PC-3 (cell line): ENCODE measurements at regions not wholly inside any gene's neighbourhood (a gene's known extent, or its start where the extent isn't known, plus 50 kb on each side); places are given as distances from the start of the nearest gene placed in this dataset.

Experiments
- CTCF ChIP-seq: fragments of 300-600 bp; sonication (generic); conservative IDR thresholded peaks from 2 replicates; pipeline ENCODE4 v1.5.1; 2017; ENCODE audit warnings: antibody characterized with exemption, low read depth, mild to moderate bottlenecking, low read length
- EZH2 ChIP-seq: fragments of 300-600 bp; sonication (generic); IDR thresholded peaks from one replicate; pipeline ENCODE4 v1.6.1; 2017; ENCODE audit warnings: antibody characterized with exemption, mild to moderate bottlenecking, low read length; ENCODE audit not compliant: unreplicated experiment
- EZH2phosphoT487 ChIP-seq: fragments of 300-600 bp; sonication (generic); IDR thresholded peaks from 2 replicates; pipeline ENCODE4 v1.6.1; 2018; ENCODE audit warnings: mild to moderate bottlenecking, antibody characterized with exemption, low read length, borderline replicate concordance

GRCh38 chr4:128735714-128736113 lies 73.8 kb upstream of the JADE1 start:
- no peak for TF ChIP-seq CTCF
- no peak for TF ChIP-seq EZH2
- no peak for TF ChIP-seq EZH2phosphoT487
